ENCODE measurements at regions not wholly inside any gene's neighbourhood (a gene's known extent, or its start where the extent isn't known, plus 50 kb on each side); places are given as distances from the start of the nearest gene placed in this dataset.
"Not testable (repeated sequence)": the region's sequence is repeated elsewhere in the genome, so short reads cannot be mapped to it uniquely, and the experiment has no call there.

DNA sequence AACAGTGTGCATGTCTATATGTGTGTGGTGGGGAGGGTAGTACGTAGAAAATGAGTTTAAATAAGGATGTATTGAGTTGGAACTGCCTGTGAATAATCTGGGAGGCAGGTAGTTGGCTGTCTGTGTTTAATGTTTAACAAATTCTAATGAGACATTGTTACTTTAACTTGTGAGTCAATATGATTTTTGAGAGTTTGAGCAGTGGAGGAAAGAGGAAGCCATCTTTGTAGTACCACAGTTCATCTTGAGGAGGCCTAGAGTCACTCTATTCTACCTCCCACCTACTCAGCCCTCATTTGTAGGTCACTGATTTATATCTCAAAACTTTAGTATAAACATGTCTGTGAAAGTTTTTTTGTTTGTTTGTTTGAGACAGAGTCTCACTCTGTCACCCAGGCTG is 129.9 kb upstream of the ITGB1 start:
- Mint-ChIP-seq H3K36me3 (no peaks in the 10 kb centered on the region), H3K27me3 (no peaks in the 10 kb centered on the region), H3K4me3 (no peak overlapping the region), H3K9me3 (no peaks in the 10 kb centered on the region), H3K27ac (no peak overlapping the region), H3K4me1 (ENCODE audit: unreplicated experiment) (no peaks in the 10 kb centered on the region)
- DNase-seq (ENCODE audit: extremely low spot score, unreplicated experiment): no peak
- TF ChIP-seq, protein P1, sequence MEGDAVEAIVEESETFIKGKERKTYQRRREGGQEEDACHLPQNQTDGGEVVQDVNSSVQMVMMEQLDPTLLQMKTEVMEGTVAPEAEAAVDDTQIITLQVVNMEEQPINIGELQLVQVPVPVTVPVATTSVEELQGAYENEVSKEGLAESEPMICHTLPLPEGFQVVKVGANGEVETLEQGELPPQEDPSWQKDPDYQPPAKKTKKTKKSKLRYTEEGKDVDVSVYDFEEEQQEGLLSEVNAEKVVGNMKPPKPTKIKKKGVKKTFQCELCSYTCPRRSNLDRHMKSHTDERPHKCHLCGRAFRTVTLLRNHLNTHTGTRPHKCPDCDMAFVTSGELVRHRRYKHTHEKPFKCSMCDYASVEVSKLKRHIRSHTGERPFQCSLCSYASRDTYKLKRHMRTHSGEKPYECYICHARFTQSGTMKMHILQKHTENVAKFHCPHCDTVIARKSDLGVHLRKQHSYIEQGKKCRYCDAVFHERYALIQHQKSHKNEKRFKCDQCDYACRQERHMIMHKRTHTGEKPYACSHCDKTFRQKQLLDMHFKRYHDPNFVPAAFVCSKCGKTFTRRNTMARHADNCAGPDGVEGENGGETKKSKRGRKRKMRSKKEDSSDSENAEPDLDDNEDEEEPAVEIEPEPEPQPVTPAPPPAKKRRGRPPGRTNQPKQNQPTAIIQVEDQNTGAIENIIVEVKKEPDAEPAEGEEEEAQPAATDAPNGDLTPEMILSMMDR (conservative IDR thresholded peaks at IDR 0.05): no peak

DNA sequence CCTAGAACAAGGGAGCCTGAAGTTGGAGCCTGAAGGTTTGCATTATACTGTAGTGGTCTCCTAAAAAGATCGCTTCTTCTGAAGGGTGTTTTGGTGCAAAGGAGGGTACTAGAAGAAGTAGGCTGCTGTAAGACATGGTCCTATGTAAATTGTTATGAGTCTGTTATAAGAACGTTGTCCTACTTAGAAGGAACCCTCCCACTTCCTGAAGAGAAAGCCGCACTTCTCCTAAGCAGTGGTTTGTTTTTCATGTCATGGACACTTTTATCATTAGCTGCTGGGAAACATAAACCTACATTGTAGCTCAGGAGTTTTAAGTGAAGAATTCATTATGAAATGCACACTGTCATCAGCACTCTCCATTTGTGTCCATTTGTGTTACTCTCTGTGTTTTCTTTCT is 129.1 kb upstream of the ITGB1 start:
- TF ChIP-seq, protein P1 (conservative IDR thresholded peaks at IDR 0.05): no peak
- no peaks in the 10 kb centered on the region for H3K4me1 Mint-ChIP-seq (ENCODE audit: unreplicated experiment)

DNA sequence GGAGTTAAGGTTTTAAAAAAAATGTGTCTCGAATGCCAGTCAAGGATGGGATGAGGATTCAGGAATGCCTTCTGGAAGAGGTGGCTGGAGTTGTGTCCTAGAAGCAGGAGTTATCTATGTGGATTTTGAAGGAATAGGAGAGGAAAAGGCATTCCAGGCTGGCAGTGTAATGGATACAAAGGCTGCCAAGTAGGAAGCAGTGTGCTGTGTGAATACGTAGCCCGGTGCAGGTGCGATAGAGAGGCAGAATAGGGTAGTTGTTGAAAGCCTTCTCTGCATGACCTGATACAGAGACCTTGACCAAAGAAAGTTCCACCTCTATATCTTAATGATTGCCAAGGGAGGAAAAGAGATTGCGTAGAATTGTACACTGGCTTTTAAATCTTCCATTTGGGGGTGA is 128.1 kb upstream of the ITGB1 start:
- TF ChIP-seq, protein P1 (conservative IDR thresholded peaks at IDR 0.05): no peak
- Mint-ChIP-seq H3K9me3 (no peaks in the 10 kb centered on the region), H3K4me3 (no peak overlapping the region), H3K27me3 (no peaks in the 10 kb centered on the region), H3K4me1 (ENCODE audit: unreplicated experiment) (no peaks in the 10 kb centered on the region), H3K27ac (no peak overlapping the region), H3K36me3 (no peaks in the 10 kb centered on the region)
- no peak for DNase-seq (ENCODE audit: extremely low spot score, unreplicated experiment)

More for the DNA sequence above, 129.1 kb upstream of the ITGB1 start:
- H3K27ac Mint-ChIP-seq: no peak overlapping the region
- H3K4me3 Mint-ChIP-seq: no peak overlapping the region
- no peaks in the 10 kb centered on the region for H3K36me3 Mint-ChIP-seq
- no peaks in the 10 kb centered on the region for H3K9me3 Mint-ChIP-seq
- DNase-seq (ENCODE audit: extremely low spot score, unreplicated experiment): no peak
- H3K27me3 Mint-ChIP-seq: no peaks in the 10 kb centered on the region

DNA sequence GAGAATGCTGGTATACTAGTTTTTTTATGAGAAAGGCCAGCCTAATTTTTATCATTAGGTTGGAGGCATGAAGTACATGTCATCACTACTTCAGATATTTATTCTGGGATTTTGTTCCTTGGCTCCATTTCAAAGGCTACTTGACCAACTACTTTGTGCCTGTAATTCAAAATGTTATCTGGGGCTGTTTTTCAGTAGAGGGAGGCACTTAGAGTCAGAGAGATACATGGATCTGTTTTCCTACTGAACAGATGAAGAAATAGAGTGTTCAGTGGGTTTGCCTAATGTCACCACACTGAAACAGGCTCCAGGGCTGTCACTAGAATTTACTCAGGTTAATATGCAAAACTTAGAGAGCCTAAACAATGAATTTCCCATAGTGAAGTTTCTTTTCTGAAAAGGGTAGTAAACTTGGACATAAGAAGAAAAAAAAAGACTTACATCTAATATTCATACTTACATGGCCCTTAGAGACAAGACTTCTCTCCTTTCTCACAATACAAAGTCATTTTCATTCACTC is 127.3 kb upstream of the ITGB1 start:
- H3K27ac Mint-ChIP-seq: no peak overlapping the region
- no peak for DNase-seq (ENCODE audit: extremely low spot score, unreplicated experiment)
- no peak overlapping the region for H3K4me3 Mint-ChIP-seq
- no peaks in the 10 kb centered on the region for H3K36me3 Mint-ChIP-seq
- TF ChIP-seq, protein P1 (conservative IDR thresholded peaks at IDR 0.05): no peak
- H3K9me3 Mint-ChIP-seq: no peaks in the 10 kb centered on the region
- H3K27me3 Mint-ChIP-seq: no peaks in the 10 kb centered on the region
- H3K4me1 Mint-ChIP-seq (ENCODE audit: unreplicated experiment): no peaks in the 10 kb centered on the region

DNA sequence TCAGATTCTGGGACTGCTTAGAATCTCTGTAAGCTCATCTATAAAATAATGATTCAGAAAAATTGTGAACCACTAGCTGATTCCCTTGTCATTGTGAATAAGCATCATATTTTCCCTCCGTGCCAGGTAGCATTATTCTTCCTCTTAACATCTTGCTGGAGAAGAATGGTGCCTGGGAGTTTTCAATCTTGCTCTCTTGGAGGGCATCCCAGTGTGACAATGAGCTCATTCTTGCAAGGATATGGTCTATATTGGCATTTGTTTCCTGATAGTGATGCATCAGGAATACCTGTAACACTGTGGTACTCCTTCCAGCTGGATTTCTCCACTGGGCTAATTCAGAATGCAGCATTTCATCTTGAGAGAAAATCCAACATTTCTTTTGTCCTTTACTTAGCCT is 126.4 kb upstream of the ITGB1 start:
- H3K27me3 Mint-ChIP-seq: peaks cover 3% of the 10 kb centered on the region
- H3K27ac Mint-ChIP-seq: no peak overlapping the region
- no peak overlapping the region for H3K4me3 Mint-ChIP-seq
- H3K36me3 Mint-ChIP-seq: no peaks in the 10 kb centered on the region
- H3K4me1 Mint-ChIP-seq (ENCODE audit: unreplicated experiment): no peaks in the 10 kb centered on the region
- H3K9me3 Mint-ChIP-seq: no peaks in the 10 kb centered on the region
- TF ChIP-seq, protein P1 (conservative IDR thresholded peaks at IDR 0.05): no peak
- no peak for DNase-seq (ENCODE audit: extremely low spot score, unreplicated experiment)

DNA sequence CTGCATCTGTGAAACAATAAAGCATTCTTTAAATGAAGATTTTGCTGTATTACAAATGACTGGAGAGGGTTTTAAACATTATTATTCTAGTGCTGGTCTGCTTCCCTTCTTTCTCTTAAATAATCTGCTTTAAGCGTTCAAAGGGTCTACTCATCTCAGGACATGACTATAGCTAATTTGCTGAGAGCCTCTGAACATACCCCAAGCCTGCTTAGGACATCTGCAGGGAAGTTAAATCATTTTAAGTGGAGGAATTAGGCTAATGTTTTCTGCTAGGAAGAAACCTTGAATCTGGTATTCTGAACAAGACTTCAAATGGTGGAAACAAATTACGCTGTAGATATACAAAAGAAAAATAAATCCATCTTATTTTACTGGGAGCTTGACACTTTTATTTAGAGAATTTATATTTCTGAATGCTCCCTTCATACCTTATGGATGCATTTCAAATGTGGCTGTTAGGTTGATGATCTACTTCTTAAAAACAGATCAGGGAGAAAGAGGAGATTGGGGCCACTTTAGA is 124.4 kb upstream of the ITGB1 start:
- TF ChIP-seq, protein P1 (conservative IDR thresholded peaks at IDR 0.05): no peak
- Mint-ChIP-seq H3K9me3 (no peaks in the 10 kb centered on the region), H3K27me3 (peaks cover 3% of the 10 kb centered on the region), H3K27ac (no peak overlapping the region), H3K36me3 (no peaks in the 10 kb centered on the region), H3K4me3 (no peak overlapping the region), H3K4me1 (ENCODE audit: unreplicated experiment) (no peaks in the 10 kb centered on the region)
- no peak for DNase-seq (ENCODE audit: extremely low spot score, unreplicated experiment)

DNA sequence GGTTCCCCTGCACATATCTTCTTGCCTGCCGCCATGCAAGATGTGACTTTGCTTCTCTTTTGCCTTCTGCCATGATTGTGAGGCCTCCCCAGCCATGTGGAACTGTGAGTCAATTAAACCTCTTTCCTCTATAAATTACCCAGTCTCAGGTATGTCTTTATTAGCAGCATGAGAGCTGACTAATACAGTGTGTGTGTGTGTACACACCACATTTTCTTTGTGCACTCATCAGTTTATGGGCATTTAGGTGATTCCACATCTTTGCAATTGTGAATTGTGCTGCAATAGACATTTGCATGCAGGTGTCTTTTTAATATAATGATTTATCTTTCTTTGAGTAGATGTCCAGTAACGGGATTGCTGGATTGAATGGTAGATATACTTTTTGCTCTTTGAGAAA is 122.4 kb upstream of the ITGB1 start:
- H3K27me3 Mint-ChIP-seq; H3K27ac Mint-ChIP-seq; H3K9me3 Mint-ChIP-seq; H3K36me3 Mint-ChIP-seq; H3K4me3 Mint-ChIP-seq; DNase-seq (ENCODE audit: extremely low spot score, unreplicated experiment); H3K4me1 Mint-ChIP-seq (ENCODE audit: unreplicated experiment): not testable (repeated sequence)
